ENCODE measurements at regions not wholly inside any gene's neighbourhood (a gene's known extent, or its start where the extent isn't known, plus 50 kb on each side); places are given as distances from the start of the nearest gene placed in this dataset.
"Not testable (repeated sequence)": the region's sequence is repeated elsewhere in the genome, so short reads cannot be mapped to it uniquely, and the experiment has no call there.

- Histone ChIP-seq H3K36me3 (no peaks in the 10 kb centered on the region), H3K27ac (replicated peaks in 1 of 4) (no peak overlapping the region), H3K4me3 (no peak overlapping the region), H3K4me1 (no peaks in the 10 kb centered on the region), H3K9me3 (no peaks in the 10 kb centered on the region), H3K27me3 (peaks cover 0 to 6% (median 0%) of the 10 kb centered on the region in 4 donors)
- TF ChIP-seq POLR2A (IDR thresholded peaks at IDR 0.05; ENCODE audit: low read depth) (no peak), CTCF (IDR thresholded peaks at IDR 0.05) (no peak), POLR2AphosphoS5 (IDR thresholded peaks at IDR 0.05) (no peak), EP300 (IDR thresholded peaks at IDR 0.05) (no peak)
- 83% methylated on average over 1 of the region's 1 CpG for WGBS
- intact Hi-C loops (cut with DNase I): no loop called here
- no peak for DNase-seq (ENCODE audit: extremely low spot score)
Observed at GRCh38 chr6:94902974-94903628, 674.2 kb upstream of the MANEA start.

DNA sequence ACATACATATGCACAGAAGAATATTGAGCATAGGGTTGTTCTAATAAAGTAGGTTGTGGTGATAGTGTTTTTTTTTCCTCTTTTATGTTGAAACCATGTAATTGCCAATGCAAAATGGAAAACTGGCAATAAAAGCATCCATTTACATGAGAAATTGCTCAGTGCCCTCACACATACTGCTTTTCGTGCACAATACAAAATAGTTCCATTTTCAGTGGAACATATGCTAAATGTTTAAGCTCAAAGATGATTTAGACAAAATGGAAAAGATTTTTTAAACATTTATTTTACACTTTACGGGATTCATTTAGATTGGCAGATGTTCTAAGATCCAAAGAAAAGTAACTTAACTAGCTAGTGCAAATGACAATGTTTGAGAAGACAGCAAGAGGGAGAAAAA, 678.1 kb upstream of the MANEA start:
- peaks cover 0 to 6% (median 0%) of the 10 kb centered on the region in 4 donors for H3K27me3 ChIP-seq
- no peak for DNase-seq (ENCODE audit: extremely low spot score)
- no peak overlapping the region for H3K4me3 ChIP-seq
- TF ChIP-seq POLR2AphosphoS5 (IDR thresholded peaks at IDR 0.05) (no peak), POLR2A (IDR thresholded peaks at IDR 0.05; ENCODE audit: low read depth) (no peak), CTCF (IDR thresholded peaks at IDR 0.05) (no peak), EP300 (IDR thresholded peaks at IDR 0.05) (no peak)
- no peaks in the 10 kb centered on the region for H3K9me3 ChIP-seq
- no peaks in the 10 kb centered on the region for H3K36me3 ChIP-seq
- H3K27ac ChIP-seq (replicated peaks in 1 of 4): no peak overlapping the region
- intact Hi-C loops (cut with DNase I): no loop called here
- no peaks in the 10 kb centered on the region for H3K4me1 ChIP-seq
- WGBS: 58% methylated on average over 2 of the region's 2 CpGs

DNA sequence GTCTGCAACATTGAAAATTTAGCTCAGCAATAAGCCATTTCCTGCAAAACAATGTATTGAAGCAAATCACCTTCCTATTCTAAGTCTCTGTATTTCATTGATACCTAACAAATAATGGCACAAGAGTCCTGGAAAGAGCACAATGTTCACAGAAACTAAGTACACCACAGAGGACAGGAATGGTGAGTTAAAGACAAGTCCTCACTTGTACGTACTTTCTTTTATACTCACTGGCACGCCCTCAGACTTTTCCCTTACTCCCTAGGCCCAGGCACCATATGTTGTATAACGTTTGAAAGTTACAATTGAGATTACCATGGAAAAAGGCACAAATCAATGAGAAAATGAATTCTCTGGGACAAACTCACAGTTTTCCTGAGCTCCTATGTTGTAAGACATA, 683.0 kb upstream of the MANEA start:
- 78% methylated on average over 3 of the region's 3 CpGs for WGBS
- intact Hi-C loops (cut with DNase I): no loop called here
- no peak for DNase-seq (ENCODE audit: extremely low spot score)

DNA sequence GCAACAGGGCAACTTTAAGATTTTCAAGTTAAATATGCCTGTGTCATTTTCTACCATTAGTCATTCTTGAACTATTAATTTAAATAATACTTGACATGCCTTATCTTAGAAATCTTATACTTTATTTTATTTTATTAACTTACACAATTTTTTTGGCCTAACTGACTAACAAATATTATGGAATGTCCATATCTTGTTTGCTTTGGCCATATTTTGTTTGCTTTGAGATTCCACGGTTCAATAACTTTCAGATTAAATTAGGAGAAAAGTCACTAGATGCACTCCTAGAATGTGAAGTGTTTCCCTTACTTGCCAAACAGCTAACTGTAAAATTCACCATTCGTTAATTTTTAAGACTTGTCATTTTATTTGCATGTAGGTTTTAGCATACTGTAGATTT, 684.0 kb upstream of the MANEA start:
- no peaks in the 10 kb centered on the region for H3K36me3 ChIP-seq
- WGBS: 84% methylated on average over 2 of the region's 2 CpGs
- no peak for DNase-seq (ENCODE audit: extremely low spot score)
- intact Hi-C loops (cut with DNase I): no loop called here
- TF ChIP-seq POLR2AphosphoS5 (IDR thresholded peaks at IDR 0.05) (no peak), EP300 (IDR thresholded peaks at IDR 0.05) (no peak), CTCF (IDR thresholded peaks at IDR 0.05) (no peak), POLR2A (IDR thresholded peaks at IDR 0.05; ENCODE audit: low read depth) (no peak)
- H3K9me3 ChIP-seq: no peaks in the 10 kb centered on the region
- H3K4me1 ChIP-seq: no peaks in the 10 kb centered on the region
- H3K4me3 ChIP-seq: no peak overlapping the region
- H3K27ac ChIP-seq (replicated peaks in 1 of 4): no peak overlapping the region
- no peaks in the 10 kb centered on the region for H3K27me3 ChIP-seq

More for the DNA sequence above, 683.0 kb upstream of the MANEA start:
- Histone ChIP-seq H3K9me3 (no peaks in the 10 kb centered on the region), H3K27me3 (no peaks in the 10 kb centered on the region), H3K27ac (replicated peaks in 1 of 4) (no peak overlapping the region), H3K4me3 (no peak overlapping the region), H3K4me1 (no peaks in the 10 kb centered on the region), H3K36me3 (no peaks in the 10 kb centered on the region)
- TF ChIP-seq POLR2AphosphoS5 (IDR thresholded peaks at IDR 0.05) (no peak), EP300 (IDR thresholded peaks at IDR 0.05) (no peak), CTCF (IDR thresholded peaks at IDR 0.05) (no peak), POLR2A (IDR thresholded peaks at IDR 0.05; ENCODE audit: low read depth) (no peak)

- H3K9me3 ChIP-seq; DNase-seq (ENCODE audit: extremely low spot score); H3K27ac ChIP-seq (replicated peaks in 1 of 4); H3K4me1 ChIP-seq; H3K4me3 ChIP-seq; H3K27me3 ChIP-seq; H3K36me3 ChIP-seq; intact Hi-C loops (cut with DNase I): not testable (repeated sequence)
- WGBS: 82% methylated on average over 5 of the region's 5 CpGs
Observed at GRCh38 chr6:94873819-94874218, 703.5 kb upstream of the MANEA start.
